GM12878 (cell line): ENCODE measurements at regions not wholly inside any gene's neighbourhood (a gene's known extent, or its start where the extent isn't known, plus 50 kb on each side); places are given as distances from the start of the nearest gene placed in this dataset.
A peak's percentile ranks its signal among the peaks of the same experiment; 100 is the strongest.

Experiments
- ATAC-seq: fragments of 200-7000 bp; cut with Tn5 transposase; 3 replicates; pipeline ENCODE4 v1.9.1; 2020; ENCODE audit warnings: mild to moderate bottlenecking, moderate library complexity
- BruUV-seq: library from RNA; stranded (reverse); fragments of 400-500 nt; replicated peaks from 2 replicates; lab custom pipeline; 2021; lab: Mats Ljungman, UMichigan
- CTCF ChIA-PET: fragments of 300-600 bp; sonication (Branson Sonifier 250); formaldehyde crosslinking; extraction: SDS; loops from one replicate; lab custom pipeline; 2021; ENCODE audit warnings: inconsistent platforms; lab: Yijun Ruan, JAX
- POLR2A ChIA-PET: fragments of 350-600 bp; formaldehyde crosslinking; extraction: SDS; loops from one replicate; lab custom pipeline; 2021; ENCODE audit warnings: inconsistent platforms; lab: Charles Lee
- RAD21 ChIA-PET: fragments of 300-600 bp; sonication (Branson Sonifier 250); formaldehyde crosslinking; loops from one replicate; lab custom pipeline; 2023; ENCODE audit warnings: antibody characterized with exemption; ENCODE audit not compliant: unreplicated experiment; lab: Charles Lee
- SMC1A ChIA-PET: fragments of 300-600 bp; sonication (Branson Sonifier 250); formaldehyde crosslinking; loops from one replicate; lab custom pipeline; 2023; ENCODE audit not compliant: unreplicated experiment, uncharacterized antibody; lab: Charles Lee
- DNase-seq: peaks from one replicate; pipeline ENCODE4 v3.0.0-alpha.2; 2011; ENCODE audit warnings: low read depth, low spot score
- FAIRE-seq: peaks from 3 replicates; lab custom pipeline; 2011; peaks lifted over from hg19 to GRCh38; lab: Jason Lieb, UNC
- H2AFZ ChIP-seq: 2 replicates; pipeline ENCODE4 v1.6.0; 2011; ENCODE audit warnings: low read depth, low read length, control low read depth; ENCODE audit not compliant: control insufficient read depth
- H3K27ac ChIP-seq: 2 replicates; pipeline ENCODE4 v1.5.1; 2011; ENCODE audit warnings: control low read depth; ENCODE audit not compliant: control insufficient read depth, insufficient read depth
- H3K27me3 ChIP-seq, 2 experiments: replicated peaks in 1 of 2; 2 replicates each; pipeline versions ENCODE4 v1.6.0 to v1.6.1; 2011; ENCODE audit warnings: low read length in 1 of 2; ENCODE audit not compliant: control insufficient read depth in 2 of 2, insufficient read depth in 2 of 2
- H3K36me3 ChIP-seq, 2 experiments: 2 replicates each; pipeline ENCODE4 v1.5.1; 2011; ENCODE audit warnings: low read length in 1 of 2; ENCODE audit not compliant: control insufficient read depth in 2 of 2, insufficient read depth in 2 of 2
- H3K4me1 ChIP-seq: 2 replicates; pipeline ENCODE4 v1.6.1; 2011; ENCODE audit warnings: mild to moderate bottlenecking, low read length, moderate library complexity, mixed read lengths; ENCODE audit not compliant: control insufficient read depth, insufficient read depth
- H3K4me2 ChIP-seq: 2 replicates; pipeline ENCODE4 v1.6.0; 2011; ENCODE audit warnings: control low read depth; ENCODE audit not compliant: control insufficient read depth, insufficient read depth
- H3K4me3 ChIP-seq: fragments of 200-600 bp; sonication (generic); 2 replicates; pipeline ENCODE4 v1.5.1; 2016
- H3K79me2 ChIP-seq: 2 replicates; pipeline ENCODE4 v1.6.0; 2011; ENCODE audit warnings: low read length; ENCODE audit not compliant: control insufficient read depth, insufficient read depth
- H3K9ac ChIP-seq: 2 replicates; pipeline ENCODE4 v1.8.0; 2011; ENCODE audit warnings: low read length, control low read depth, mixed read lengths; ENCODE audit not compliant: control insufficient read depth, insufficient read depth
- H3K9me3 ChIP-seq: replicated peaks from 3 replicates; pipeline ENCODE4 v1.5.1; 2011; ENCODE audit warnings: mild to moderate bottlenecking, low read length; ENCODE audit not compliant: control insufficient read depth, insufficient read depth
- H4K20me1 ChIP-seq: 2 replicates; pipeline ENCODE4 v1.6.0; 2011; ENCODE audit not compliant: control insufficient read depth, insufficient read depth
- HDGF ChIP-seq: fragments of 450-650 bp; IDR thresholded peaks from 2 replicates; pipeline ENCODE4 v1.6.1; 2016; ENCODE audit warnings: antibody characterized with exemption
- RUNX3 ChIP-seq: IDR thresholded peaks from 2 replicates; pipeline ENCODE4 v1.6.1; 2012; ENCODE audit warnings: low read length, inconsistent platforms
- ZBTB33 ChIP-seq: fragments of 450-650 bp; IDR thresholded peaks from 2 replicates; pipeline ENCODE4 v1.6.1; 2017; ENCODE audit warnings: mild to moderate bottlenecking
- WGBS: methylation state at CpG from one replicate; pipeline ENCODE4 v1.1.6; 2016; ENCODE audit warnings: low lambda C conversion rate; ENCODE audit not compliant: insufficient replicate concordance, insufficient coverage; ENCODE audit errors: missing lambda C conversion rate; 5-methylcytosine and 5-hydroxymethylcytosine counted together
- in situ Hi-C: fragments of 300-500 bp; cut with MboI; formaldehyde crosslinking; loops from 9 replicates; pipeline ENCODE4 v1.14.3; 2018; ENCODE audit warnings: mixed read lengths
- intact Hi-C: fragments of 100-400 bp; cut with micrococcal nuclease; formaldehyde crosslinking; loops from one replicate; pipeline ENCODE4 v1.14.2; 2022; ENCODE audit not compliant: unreplicated experiment

GRCh38 chr14:71361874-71362273, 454.6 kb downstream of the PCNX1 start:
- H2AFZ ChIP-seq, result no peak overlapping the region
- no peak for TF ChIP-seq RUNX3
- peak; percentile 44; the same call in 1 of the 2 replicates for TF ChIP-seq ZBTB33
- no peak for TF ChIP-seq HDGF
- peak overlapping the region; percentile 2; the same call in 1 of the 2 replicates for H3K4me3 ChIP-seq
- no peak overlapping the region for H3K9ac ChIP-seq
- H4K20me1 ChIP-seq, result no peaks in the 10 kb centered on the region
- H3K79me2 ChIP-seq, result peaks cover 93% of the 10 kb centered on the region
- no peak for FAIRE-seq
- SMC1A ChIA-PET, result interaction anchor here (0.6 to 2.8 kb wide), 20 partner anchors 10 to 189 kb away, joined by 3 to 28 read pairs (median 4); no protein-coding TSS in a partner anchor
- peaks cover 0 to 3% of the 10 kb centered on the region in 2 experiments; a peak in 2 of 4 replicates for H3K36me3 ChIP-seq
- POLR2A ChIA-PET, result interaction anchor here (0.8 to 2.0 kb wide), 6 partner anchors 17 to 136 kb away, joined by 3 to 7 read pairs (median 3); no protein-coding TSS in a partner anchor
- 98% methylated on average over 8 of the region's 8 CpGs for WGBS
- H3K9me3 ChIP-seq, result peaks cover 34% of the 10 kb centered on the region
- no peak for DNase-seq
- in situ Hi-C loops (no loop called here), intact Hi-C loops (loop anchor here (5.0 kb wide), 1 partner anchor 35 kb away; no protein-coding TSS in a partner anchor)
- H3K27me3 ChIP-seq, result no peaks in the 10 kb centered on the region
- peak overlapping the region; percentile 61 for H3K27ac ChIP-seq
- H3K4me1 ChIP-seq, result peaks cover 57% of the 10 kb centered on the region
- CTCF ChIA-PET, result interaction anchor here (0.6 to 1.8 kb wide), 5 partner anchors 10 to 43 kb away, joined by 3 to 4 read pairs (median 3); no protein-coding TSS in a partner anchor
- RAD21 ChIA-PET, result interaction anchor here (1.0 to 4.7 kb wide), 12 partner anchors 35 to 188 kb away, joined by 3 to 36 read pairs (median 6); no protein-coding TSS in a partner anchor
- peak overlapping the region; percentile 19; the same call in 1 of the 2 replicates for H3K4me2 ChIP-seq
- no peak for ATAC-seq
- BruUV-seq, result no TSS peak
